CD8-positive, alpha-beta memory T cell (primary cell): ENCODE measurements at regions not wholly inside any gene's neighbourhood (a gene's known extent, or its start where the extent isn't known, plus 50 kb on each side); places are given as distances from the start of the nearest gene placed in this dataset.

ENCODE experiments used
- CTCF ChIA-PET: fragments of 350-600 bp; sonication (Branson Sonifier 250); formaldehyde crosslinking; loops from one replicate; lab custom pipeline; 2021; ENCODE audit warnings: antibody characterized with exemption; lab: Charles Lee
- POLR2A ChIA-PET: fragments of 350-600 bp; sonication (Branson Sonifier 250); formaldehyde crosslinking; loops from one replicate; lab custom pipeline; 2021; ENCODE audit warnings: antibody characterized with exemption; lab: Charles Lee
- DNase-seq, 5 donors: peaks; one replicate each; pipeline versions ENCODE4 v3.0.0 to v3.0.0-alpha.2; 2020 to 2022; ENCODE audit warnings: mixed read lengths in 1 of 5
- H3K27ac ChIP-seq: one replicate; pipeline ENCODE4 v1.7.0; 2013; ENCODE audit warnings: low read depth, mild to moderate bottlenecking, low read length, moderate library complexity
- H3K27me3 ChIP-seq: 2 replicates; pipeline ENCODE4 v1.7.0; 2013; ENCODE audit warnings: low read length, mild to moderate bottlenecking; ENCODE audit not compliant: insufficient read depth, poor library complexity, severe bottlenecking
- H3K36me3 ChIP-seq: 2 replicates; pipeline ENCODE4 v1.7.0; 2013; ENCODE audit warnings: mild to moderate bottlenecking, low read length, moderate library complexity; ENCODE audit not compliant: insufficient read depth
- H3K4me1 ChIP-seq: 2 replicates; pipeline ENCODE4 v1.7.0; 2013; ENCODE audit warnings: mild to moderate bottlenecking, low read length, moderate library complexity; ENCODE audit not compliant: insufficient read depth
- H3K4me3 ChIP-seq: 2 replicates; pipeline ENCODE4 v1.7.0; 2013; ENCODE audit warnings: mild to moderate bottlenecking, low read length
- H3K9me3 ChIP-seq: 2 replicates; pipeline ENCODE4 v1.7.0; 2013; ENCODE audit warnings: mild to moderate bottlenecking, low read length
- H3K27ac Mint-ChIP-seq, 8 donors: one replicate each; pipeline ENCODE4 v1.8.0; 2020 to 2021; ENCODE audit warnings: mixed read lengths in 8 of 8, mild to moderate bottlenecking in 6 of 8, inconsistent platforms in 3 of 8, moderate library complexity in 3 of 8
- H3K27me3 Mint-ChIP-seq, 2 donors: one replicate each; pipeline ENCODE4 v1.8.0; 2020 to 2021; ENCODE audit warnings: mixed read lengths in 2 of 2, mild to moderate bottlenecking in 1 of 2, moderate library complexity in 1 of 2
- H3K36me3 Mint-ChIP-seq, 3 donors: one replicate each; pipeline ENCODE4 v1.8.0; 2020 to 2021; ENCODE audit warnings: mixed read lengths in 3 of 3, inconsistent platforms in 1 of 3, mild to moderate bottlenecking in 1 of 3
- H3K4me1 Mint-ChIP-seq, 3 donors: one replicate each; pipeline ENCODE4 v1.8.0; 2020 to 2021; ENCODE audit warnings: mixed read lengths in 3 of 3, inconsistent platforms in 1 of 3, mild to moderate bottlenecking in 1 of 3
- H3K4me3 Mint-ChIP-seq, 7 donors: one replicate each; pipeline ENCODE4 v1.8.0; 2020 to 2021; ENCODE audit warnings: mixed read lengths in 7 of 7, mild to moderate bottlenecking in 6 of 7, moderate library complexity in 4 of 7, inconsistent platforms in 2 of 7
- H3K9me3 Mint-ChIP-seq, 5 donors: one replicate each; pipeline ENCODE4 v1.8.0; 2020 to 2022; ENCODE audit warnings: mixed read lengths in 5 of 5, mild to moderate bottlenecking in 3 of 5, moderate library complexity in 2 of 5, inconsistent platforms in 1 of 5

DNA sequence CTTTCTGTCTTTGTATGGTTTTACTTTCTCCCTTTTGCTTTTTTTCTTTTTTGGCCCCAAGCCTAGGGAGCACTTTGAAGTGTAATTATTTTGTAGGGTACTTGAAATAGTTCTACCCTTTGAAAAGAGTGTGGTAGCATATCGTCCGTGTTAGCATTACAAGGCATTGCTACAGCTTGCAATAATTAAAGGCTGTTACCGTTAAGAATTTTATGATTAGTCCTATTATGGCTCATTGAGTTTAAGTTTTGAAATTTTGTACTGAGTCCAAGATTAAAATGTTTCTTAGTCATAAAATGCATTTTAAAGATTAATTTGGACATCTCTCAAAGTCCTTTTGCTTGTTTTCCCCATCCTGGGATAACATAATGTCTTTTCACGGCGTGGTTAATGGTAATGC is 490.0 kb upstream of the LRRN3 start:
- H3K27me3 Mint-ChIP-seq = no peaks in the 10 kb centered on the region

GRCh38 chr7:110601710-110602109 is 489.2 kb upstream of the LRRN3 start:
- Histone ChIP-seq H3K27ac (no peak overlapping the region), H3K36me3 (no peaks in the 10 kb centered on the region), H3K27me3 (no peaks in the 10 kb centered on the region), H3K9me3 (no peaks in the 10 kb centered on the region), H3K4me3 (no peak overlapping the region), H3K4me1 (no peaks in the 10 kb centered on the region)
- Mint-ChIP-seq H3K9me3 (peaks cover 0 to 2% (median under 1%) of the 10 kb centered on the region in 5 donors), H3K36me3 (no peaks in the 10 kb centered on the region), H3K27me3 (no peaks in the 10 kb centered on the region), H3K4me3 (no peak overlapping the region), H3K4me1 (no peaks in the 10 kb centered on the region), H3K27ac (no peak overlapping the region)
- DNase-seq = no peak
- ChIA-PET POLR2A (no interaction called here), CTCF (no interaction called here)

More for the DNA sequence above, 490.0 kb upstream of the LRRN3 start:
- Histone ChIP-seq H3K36me3 (no peaks in the 10 kb centered on the region), H3K9me3 (no peaks in the 10 kb centered on the region), H3K27me3 (no peaks in the 10 kb centered on the region), H3K4me3 (no peak overlapping the region), H3K27ac (no peak overlapping the region), H3K4me1 (no peaks in the 10 kb centered on the region)
- DNase-seq = no peak
- POLR2A ChIA-PET = no interaction called here
- peaks cover 0 to 2% (median 0%) of the 10 kb centered on the region in 5 donors for H3K9me3 Mint-ChIP-seq
- no peaks in the 10 kb centered on the region for H3K4me1 Mint-ChIP-seq
- H3K27ac Mint-ChIP-seq = no peak overlapping the region
- no peak overlapping the region for H3K4me3 Mint-ChIP-seq
- CTCF ChIA-PET = no interaction called here
- no peaks in the 10 kb centered on the region for H3K36me3 Mint-ChIP-seq

DNA sequence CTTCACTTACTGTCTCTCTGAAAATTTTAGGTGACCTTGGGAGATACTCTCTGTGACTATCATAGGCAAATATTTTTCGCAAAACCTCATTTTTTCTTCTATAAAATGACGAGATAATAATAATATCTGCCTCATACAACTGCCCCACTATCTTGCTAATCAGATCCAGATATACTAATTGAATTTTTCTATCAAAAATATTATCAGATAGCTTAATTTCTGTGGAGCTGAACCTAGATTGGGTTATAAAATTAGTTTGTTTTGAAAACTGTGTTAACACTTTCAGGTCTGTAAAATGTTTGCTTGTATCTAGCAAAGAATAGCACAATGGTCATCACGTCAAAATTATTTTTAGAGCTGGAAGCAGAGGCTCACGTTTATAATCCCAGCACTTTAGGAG is 486.7 kb upstream of the LRRN3 start:
- H3K36me3 Mint-ChIP-seq = no peaks in the 10 kb centered on the region
- Histone ChIP-seq H3K27ac (no peak overlapping the region), H3K36me3 (no peaks in the 10 kb centered on the region), H3K4me3 (no peak overlapping the region), H3K4me1 (no peaks in the 10 kb centered on the region), H3K9me3 (no peaks in the 10 kb centered on the region), H3K27me3 (no peaks in the 10 kb centered on the region)
- H3K9me3 Mint-ChIP-seq = peaks cover 0 to 4% (median 2%) of the 10 kb centered on the region in 5 donors
- H3K4me3 Mint-ChIP-seq = no peak overlapping the region
- POLR2A ChIA-PET = interaction anchor here (0.6 to 1.0 kb wide), 2 partner anchors 481 to 487 kb away, joined by 3 read pairs; partner anchors contain the start of gene LRRN3
- CTCF ChIA-PET = no interaction called here
- no peak for DNase-seq
- H3K27ac Mint-ChIP-seq = no peak overlapping the region
- no peaks in the 10 kb centered on the region for H3K4me1 Mint-ChIP-seq
- H3K27me3 Mint-ChIP-seq = no peaks in the 10 kb centered on the region

DNA sequence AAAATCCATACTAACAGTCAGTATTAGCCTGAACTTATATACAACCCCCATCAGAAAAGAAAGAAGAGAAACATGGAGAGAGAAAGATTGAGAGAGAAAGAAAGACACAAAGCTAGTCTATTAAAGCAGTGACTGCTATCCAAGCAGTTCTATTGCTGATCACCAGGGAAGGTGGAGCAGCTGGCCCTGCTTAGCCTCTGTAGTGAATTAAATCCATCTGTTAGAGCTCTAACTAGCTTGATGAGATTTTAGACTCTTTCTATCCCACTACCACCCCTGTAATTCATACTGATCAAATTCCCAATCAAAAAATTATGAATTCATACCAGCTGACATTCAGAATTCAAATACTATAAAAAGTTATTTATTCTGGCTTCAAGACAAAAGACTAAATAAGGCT is 486.0 kb upstream of the LRRN3 start:
- ChIA-PET POLR2A (interaction anchor here (0.6 to 1.0 kb wide), 2 partner anchors 480 to 487 kb away, joined by 3 read pairs; partner anchors contain the start of gene LRRN3), CTCF (no interaction called here)
- Histone ChIP-seq H3K4me1 (no peaks in the 10 kb centered on the region), H3K9me3 (no peaks in the 10 kb centered on the region), H3K4me3 (no peak overlapping the region), H3K27ac (no peak overlapping the region), H3K27me3 (no peaks in the 10 kb centered on the region), H3K36me3 (no peaks in the 10 kb centered on the region)
- peaks cover 0 to 4% (median 1%) of the 10 kb centered on the region in 5 donors for H3K9me3 Mint-ChIP-seq
- no peak for DNase-seq
- H3K36me3 Mint-ChIP-seq = no peaks in the 10 kb centered on the region
- no peaks in the 10 kb centered on the region for H3K4me1 Mint-ChIP-seq
- H3K4me3 Mint-ChIP-seq = no peak overlapping the region
- H3K27me3 Mint-ChIP-seq = no peaks in the 10 kb centered on the region
- H3K27ac Mint-ChIP-seq = no peak overlapping the region

GRCh38 chr7:110607050-110607857 is 483.7 kb upstream of the LRRN3 start:
- no peak overlapping the region for H3K4me3 Mint-ChIP-seq

DNA sequence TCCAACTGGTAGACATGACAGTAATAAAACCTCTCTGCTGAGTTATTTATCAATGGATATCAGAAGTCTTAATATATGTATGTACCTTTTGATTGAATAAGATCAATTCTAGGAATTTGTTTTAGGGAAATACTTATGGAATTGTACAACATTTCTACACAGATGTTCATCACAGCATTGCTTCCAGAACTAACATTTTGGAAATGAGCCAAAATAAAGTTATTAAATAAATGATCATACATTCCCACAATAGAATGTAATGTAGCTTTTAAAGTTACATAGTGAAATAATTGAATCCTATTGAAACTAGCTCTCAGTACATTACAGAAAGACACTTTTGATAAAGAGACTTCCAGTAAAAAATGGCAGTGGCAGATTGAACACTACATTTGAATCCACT is 481.6 kb upstream of the LRRN3 start:
- no peaks in the 10 kb centered on the region for H3K27me3 ChIP-seq
- no peak overlapping the region for H3K27ac ChIP-seq
- H3K4me3 ChIP-seq = no peak overlapping the region
- Mint-ChIP-seq H3K9me3 (peaks cover 0 to 4% (median 0%) of the 10 kb centered on the region in 5 donors), H3K27me3 (no peaks in the 10 kb centered on the region), H3K4me1 (no peaks in the 10 kb centered on the region), H3K27ac (no peak overlapping the region), H3K4me3 (no peak overlapping the region), H3K36me3 (no peaks in the 10 kb centered on the region)
- no peaks in the 10 kb centered on the region for H3K36me3 ChIP-seq
- no peaks in the 10 kb centered on the region for H3K4me1 ChIP-seq
- no peak for DNase-seq
- CTCF ChIA-PET = interaction anchor here (0.7 kb wide), 1 partner anchor 1533 kb away, joined by 3 read pairs; no protein-coding TSS in a partner anchor
- POLR2A ChIA-PET = no interaction called here
- H3K9me3 ChIP-seq = no peaks in the 10 kb centered on the region

More at GRCh38 chr7:110607050-110607857, 483.7 kb upstream of the LRRN3 start:
- ChIA-PET CTCF (interaction anchor here (1.1 kb wide), 1 partner anchor 491 kb away, joined by 3 read pairs; no protein-coding TSS in a partner anchor), POLR2A (no interaction called here)
- H3K27me3 ChIP-seq = no peaks in the 10 kb centered on the region
- no peak for DNase-seq
- Mint-ChIP-seq H3K4me1 (no peaks in the 10 kb centered on the region), H3K27me3 (no peaks in the 10 kb centered on the region), H3K9me3 (peaks cover 0 to 4% (median 0%) of the 10 kb centered on the region in 5 donors), H3K27ac (no peak overlapping the region), H3K36me3 (no peaks in the 10 kb centered on the region)
- no peaks in the 10 kb centered on the region for H3K9me3 ChIP-seq
- H3K27ac ChIP-seq = no peak overlapping the region
- H3K4me3 ChIP-seq = no peak overlapping the region
- no peaks in the 10 kb centered on the region for H3K36me3 ChIP-seq
- H3K4me1 ChIP-seq = no peaks in the 10 kb centered on the region

GRCh38 chr7:110612680-110613079 is 478.2 kb upstream of the LRRN3 start:
- Mint-ChIP-seq H3K9me3 (peaks cover 0 to 3% (median 0%) of the 10 kb centered on the region in 5 donors), H3K4me3 (no peak overlapping the region), H3K36me3 (no peaks in the 10 kb centered on the region), H3K27me3 (no peaks in the 10 kb centered on the region), H3K27ac (no peak overlapping the region), H3K4me1 (no peaks in the 10 kb centered on the region)
- DNase-seq = no peak
- Histone ChIP-seq H3K27ac (no peak overlapping the region), H3K9me3 (no peaks in the 10 kb centered on the region), H3K4me1 (no peaks in the 10 kb centered on the region), H3K36me3 (no peaks in the 10 kb centered on the region), H3K4me3 (no peak overlapping the region), H3K27me3 (no peaks in the 10 kb centered on the region)
- ChIA-PET CTCF (no interaction called here), POLR2A (no interaction called here)
